ENCODE measurements at regions not wholly inside any gene's neighbourhood (a gene's known extent, or its start where the extent isn't known, plus 50 kb on each side); places are given as distances from the start of the nearest gene placed in this dataset.

DNA sequence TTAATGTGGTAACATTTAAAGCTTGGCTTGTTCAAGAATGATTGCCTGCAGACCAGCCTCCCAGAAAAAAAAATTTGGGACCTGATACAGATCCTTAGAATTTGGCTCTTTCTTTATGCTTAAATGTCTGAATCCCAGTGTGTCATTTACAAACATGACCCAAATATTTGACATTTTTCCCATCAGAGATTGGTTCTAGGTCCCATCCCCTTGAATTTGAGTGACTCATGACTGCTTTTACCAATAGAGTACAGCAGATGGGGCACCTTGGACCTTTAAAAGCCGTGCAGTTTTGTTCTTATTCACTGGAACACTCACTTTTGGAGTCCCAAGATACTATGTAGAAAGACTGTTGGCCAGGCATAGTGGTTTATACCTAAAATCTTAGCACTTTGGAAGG lies 231.6 kb downstream of the ZIC1 start:
- H3K9me3 ChIP-seq (ENCODE audit: control insufficient read depth, low read length), result peaks cover 7% of the 10 kb centered on the region
- H3K36me3 ChIP-seq (ENCODE audit: control insufficient read depth, insufficient read depth, low read length), result no peaks in the 10 kb centered on the region
- H3K4me1 ChIP-seq (ENCODE audit: control insufficient read depth, insufficient read depth, low read length, poor library complexity, severe bottlenecking), result no peaks in the 10 kb centered on the region
- 75 to 80% methylated on average over 1 of the region's 1 CpG for WGBS, 2 experiments (ENCODE audit: insufficient coverage in 2 of 2)
- no peak overlapping the region for H3K27ac ChIP-seq (ENCODE audit: low read depth, low read length, severe bottlenecking)
- no peak overlapping the region for H3K4me3 ChIP-seq (ENCODE audit: extremely low read depth, insufficient read depth, low read length, poor library complexity, severe bottlenecking)

DNA sequence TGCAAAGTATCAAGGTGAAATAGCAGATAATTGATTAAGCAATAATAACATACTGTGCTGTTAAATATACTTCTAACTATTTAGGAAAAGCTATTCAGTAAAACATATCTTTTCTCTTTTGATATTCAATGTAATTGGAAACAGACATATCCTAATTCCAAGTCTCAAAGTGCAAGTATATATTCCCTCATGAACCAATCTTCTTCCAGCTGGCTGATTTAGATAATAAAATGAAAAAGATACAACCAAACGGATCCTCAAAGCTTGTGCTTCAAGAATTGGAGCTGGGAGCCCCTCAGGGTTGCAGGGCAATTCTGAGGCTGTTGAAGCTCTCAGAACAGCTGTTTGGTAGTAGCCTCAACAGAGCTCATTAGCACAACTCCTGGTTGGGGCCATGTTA lies 236.6 kb downstream of the ZIC1 start:
- H3K4me3 ChIP-seq (ENCODE audit: extremely low read depth, insufficient read depth, low read length, poor library complexity, severe bottlenecking), result no peak overlapping the region
- no peaks in the 10 kb centered on the region for H3K9me3 ChIP-seq (ENCODE audit: control insufficient read depth, low read length)
- no peak overlapping the region for H3K27ac ChIP-seq (ENCODE audit: low read depth, low read length, severe bottlenecking)
- H3K36me3 ChIP-seq (ENCODE audit: control insufficient read depth, insufficient read depth, low read length), result no peaks in the 10 kb centered on the region
- WGBS, 2 experiments (ENCODE audit: insufficient coverage in 2 of 2), result 75 to 100% methylated on average over 1 of the region's 1 CpG
- H3K4me1 ChIP-seq (ENCODE audit: control insufficient read depth, insufficient read depth, low read length, poor library complexity, severe bottlenecking), result no peaks in the 10 kb centered on the region

DNA sequence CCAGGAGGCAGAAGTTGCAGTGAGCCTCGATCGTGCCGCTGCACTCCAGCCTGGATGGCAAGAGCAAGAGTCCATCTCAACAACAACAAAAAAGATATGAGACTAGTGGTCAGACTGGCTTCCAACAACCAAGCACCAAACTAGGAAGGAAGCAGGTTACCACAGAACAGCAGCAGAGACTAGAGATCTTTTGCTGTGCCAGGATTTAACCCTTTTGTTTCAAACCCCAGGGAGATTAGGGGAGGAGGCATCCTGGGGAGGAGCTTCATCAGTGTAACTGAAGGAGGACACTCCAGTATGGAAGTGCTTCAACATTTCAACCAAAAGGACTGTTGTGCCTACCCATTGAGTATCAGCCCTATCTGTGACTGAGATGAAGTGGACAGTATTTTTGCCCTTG lies 240.3 kb downstream of the ZIC1 start:
- Histone ChIP-seq H3K36me3 (ENCODE audit: control insufficient read depth, insufficient read depth, low read length) (no peaks in the 10 kb centered on the region), H3K27ac (ENCODE audit: low read depth, low read length, severe bottlenecking) (no peak overlapping the region), H3K4me3 (ENCODE audit: extremely low read depth, insufficient read depth, low read length, poor library complexity, severe bottlenecking) (no peak overlapping the region), H3K9me3 (ENCODE audit: control insufficient read depth, low read length) (no peaks in the 10 kb centered on the region), H3K4me1 (ENCODE audit: control insufficient read depth, insufficient read depth, low read length, poor library complexity, severe bottlenecking) (peaks cover 6% of the 10 kb centered on the region)
- 86 to 100% methylated on average over 3 of the region's 3 CpGs for WGBS, 2 experiments (ENCODE audit: insufficient coverage in 2 of 2)

DNA sequence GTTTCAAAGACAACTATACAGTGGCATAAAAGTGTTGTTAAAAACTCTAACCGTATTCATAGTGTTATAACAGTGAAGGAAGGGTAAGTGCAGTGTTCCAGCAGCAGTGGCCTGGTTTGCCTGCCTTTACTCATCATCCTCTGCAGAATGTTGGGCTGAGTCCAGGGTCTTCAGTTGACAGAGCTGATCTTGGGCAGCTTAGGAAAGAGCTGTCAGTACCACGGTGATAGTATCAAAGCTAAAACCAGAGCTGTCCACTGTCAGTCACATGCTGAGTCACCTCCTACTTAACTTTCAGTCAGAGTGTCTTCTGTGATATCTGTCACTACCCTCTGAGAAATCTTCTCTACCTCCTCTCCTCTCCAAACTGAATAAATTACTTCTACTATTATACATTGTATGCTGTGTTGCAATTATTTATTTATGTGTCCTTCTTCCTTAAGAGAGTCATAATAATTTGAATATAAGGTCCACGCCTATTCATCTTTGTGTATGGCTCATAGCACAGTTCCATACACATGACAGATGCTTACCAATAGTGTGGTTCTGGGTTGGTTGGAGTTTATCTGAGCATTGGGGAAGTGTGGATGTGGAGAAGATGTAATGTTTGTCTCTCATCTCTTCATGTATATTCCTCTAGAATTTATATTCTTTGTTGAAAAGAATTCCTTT lies 242.1 kb downstream of the ZIC1 start:
- WGBS, 2 experiments (ENCODE audit: insufficient coverage in 2 of 2), result 67 to 68% methylated on average over 2 of the region's 3 CpGs
- H3K4me3 ChIP-seq (ENCODE audit: extremely low read depth, insufficient read depth, low read length, poor library complexity, severe bottlenecking), result no peak overlapping the region
- H3K9me3 ChIP-seq (ENCODE audit: control insufficient read depth, low read length), result no peaks in the 10 kb centered on the region
- no peaks in the 10 kb centered on the region for H3K36me3 ChIP-seq (ENCODE audit: control insufficient read depth, insufficient read depth, low read length)
- peaks cover 6% of the 10 kb centered on the region for H3K4me1 ChIP-seq (ENCODE audit: control insufficient read depth, insufficient read depth, low read length, poor library complexity, severe bottlenecking)
- no peak overlapping the region for H3K27ac ChIP-seq (ENCODE audit: low read depth, low read length, severe bottlenecking)

DNA sequence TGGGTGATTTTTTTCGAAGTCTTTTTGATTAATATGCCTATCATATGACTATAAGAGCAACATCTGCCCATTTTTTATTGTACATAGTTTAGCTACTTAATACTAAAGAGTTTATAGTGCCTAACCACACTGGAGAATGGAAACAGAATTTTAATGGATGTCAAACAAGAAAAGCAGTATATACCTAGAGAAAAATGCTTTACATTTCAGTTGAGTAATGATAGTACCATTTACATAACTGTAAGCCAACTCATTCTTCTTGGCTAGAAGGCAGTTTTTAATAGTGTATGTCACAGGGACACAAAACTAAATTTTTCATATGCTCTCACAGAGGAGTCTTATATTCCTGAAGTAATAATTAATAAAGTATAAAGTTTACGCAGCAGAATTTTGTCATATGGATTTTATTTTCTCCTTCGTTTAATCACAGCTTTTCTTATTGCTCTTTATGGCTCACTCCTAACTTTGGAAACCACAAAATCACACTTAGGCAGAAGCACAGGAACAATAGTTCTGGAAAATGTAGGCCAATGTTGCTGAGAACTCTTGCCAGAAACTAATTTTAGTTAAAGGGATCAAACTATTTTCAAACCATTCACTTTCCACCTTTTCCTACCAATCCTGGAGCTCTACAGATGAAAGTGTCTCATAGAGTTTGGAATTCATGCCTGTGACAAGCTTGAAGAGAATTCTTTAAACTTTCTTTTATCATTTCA lies 243.6 kb downstream of the ZIC1 start:
- Histone ChIP-seq H3K27ac (ENCODE audit: low read depth, low read length, severe bottlenecking) (no peak overlapping the region), H3K9me3 (ENCODE audit: control insufficient read depth, low read length) (no peaks in the 10 kb centered on the region), H3K4me3 (ENCODE audit: extremely low read depth, insufficient read depth, low read length, poor library complexity, severe bottlenecking) (no peak overlapping the region), H3K36me3 (ENCODE audit: control insufficient read depth, insufficient read depth, low read length) (no peaks in the 10 kb centered on the region), H3K4me1 (ENCODE audit: control insufficient read depth, insufficient read depth, low read length, poor library complexity, severe bottlenecking) (peaks cover 6% of the 10 kb centered on the region)
- 100% methylated on average over 1 of the region's 3 CpGs; no CpG with 5 or more reads in 1 of the 2 experiments for WGBS, 2 experiments (ENCODE audit: insufficient coverage in 2 of 2)

DNA sequence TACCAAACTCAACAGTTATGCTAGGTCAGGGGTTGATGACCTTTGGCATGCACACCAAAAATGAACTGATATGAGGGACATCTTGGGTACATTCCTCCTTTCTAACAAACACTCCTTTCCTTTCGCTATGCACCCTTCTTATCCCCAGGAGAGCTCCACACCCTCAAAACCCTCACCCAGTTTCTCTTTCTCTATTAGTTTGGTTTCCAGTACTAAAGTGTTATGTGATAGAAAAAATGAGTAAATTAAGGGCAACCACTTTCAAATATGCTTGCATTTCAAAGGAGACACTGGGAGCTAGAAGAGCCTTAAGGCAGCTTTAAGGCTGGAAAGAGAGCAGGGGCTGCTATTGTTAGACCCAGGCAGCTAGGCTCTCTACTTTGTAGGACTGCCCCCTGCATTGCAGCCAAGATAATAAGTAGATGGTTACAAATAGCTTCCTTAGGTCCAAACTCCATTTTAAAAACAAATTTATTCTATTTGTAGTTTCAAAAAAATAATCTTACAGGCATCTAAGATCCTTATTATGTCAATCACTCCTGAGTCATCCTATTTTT lies 244.3 kb downstream of the ZIC1 start:
- Histone ChIP-seq H3K9me3 (ENCODE audit: control insufficient read depth, low read length) (no peaks in the 10 kb centered on the region), H3K27ac (ENCODE audit: low read depth, low read length, severe bottlenecking) (no peak overlapping the region), H3K4me3 (ENCODE audit: extremely low read depth, insufficient read depth, low read length, poor library complexity, severe bottlenecking) (no peak overlapping the region), H3K4me1 (ENCODE audit: control insufficient read depth, insufficient read depth, low read length, poor library complexity, severe bottlenecking) (peaks cover 6% of the 10 kb centered on the region), H3K36me3 (ENCODE audit: control insufficient read depth, insufficient read depth, low read length) (no peaks in the 10 kb centered on the region)
- WGBS, 2 experiments (ENCODE audit: insufficient coverage in 2 of 2), result no CpG with 5 or more reads among the region's 1 CpG

DNA sequence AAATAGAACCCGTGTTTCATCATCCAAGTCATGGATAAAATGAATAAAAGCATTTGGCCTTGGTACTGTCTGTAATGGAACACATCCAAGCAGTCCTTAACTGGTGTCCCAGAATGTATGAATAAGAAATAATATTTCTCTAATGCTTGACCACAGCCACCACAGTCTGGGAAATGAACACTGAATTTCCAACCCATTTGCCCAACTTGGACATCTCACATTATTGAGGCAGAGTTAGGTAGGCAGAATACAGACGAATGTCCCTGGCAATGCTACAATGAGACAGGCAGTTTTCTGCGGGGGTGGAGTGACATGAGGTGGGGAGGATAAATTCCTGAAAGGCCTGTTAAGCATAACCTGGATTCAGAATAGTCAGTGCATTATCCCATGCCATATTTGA lies 245.7 kb downstream of the ZIC1 start:
- Histone ChIP-seq H3K4me1 (ENCODE audit: control insufficient read depth, insufficient read depth, low read length, poor library complexity, severe bottlenecking) (peaks cover 6% of the 10 kb centered on the region), H3K36me3 (ENCODE audit: control insufficient read depth, insufficient read depth, low read length) (no peaks in the 10 kb centered on the region), H3K4me3 (ENCODE audit: extremely low read depth, insufficient read depth, low read length, poor library complexity, severe bottlenecking) (no peak overlapping the region), H3K9me3 (ENCODE audit: control insufficient read depth, low read length) (no peaks in the 10 kb centered on the region), H3K27ac (ENCODE audit: low read depth, low read length, severe bottlenecking) (no peak overlapping the region)
- WGBS, 2 experiments (ENCODE audit: insufficient coverage in 2 of 2), result 100% methylated on average over 2 of the region's 3 CpGs; no CpG with 5 or more reads in 1 of the 2 experiments

DNA sequence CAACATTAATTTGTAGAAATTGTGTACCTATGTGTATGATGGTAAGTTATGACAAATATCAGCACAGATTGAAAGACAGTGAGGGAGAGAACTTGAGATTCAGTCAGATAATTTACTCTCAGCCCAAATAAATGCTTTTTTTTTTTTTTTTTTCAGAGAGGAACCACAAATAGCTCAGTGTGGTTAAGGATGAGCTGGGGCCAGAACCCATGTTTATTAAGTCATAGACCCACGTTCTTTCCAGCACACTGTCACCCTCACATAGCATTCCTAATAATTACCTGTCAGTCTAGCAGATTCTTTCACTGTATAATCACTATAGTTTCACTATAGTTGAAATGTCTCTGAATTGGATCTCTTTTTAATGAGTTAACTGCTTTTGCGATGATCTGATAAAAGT lies 246.1 kb downstream of the ZIC1 start:
- Histone ChIP-seq H3K27ac (ENCODE audit: low read depth, low read length, severe bottlenecking) (no peak overlapping the region), H3K4me3 (ENCODE audit: extremely low read depth, insufficient read depth, low read length, poor library complexity, severe bottlenecking) (no peak overlapping the region), H3K4me1 (ENCODE audit: control insufficient read depth, insufficient read depth, low read length, poor library complexity, severe bottlenecking) (peaks cover 6% of the 10 kb centered on the region), H3K9me3 (ENCODE audit: control insufficient read depth, low read length) (no peaks in the 10 kb centered on the region), H3K36me3 (ENCODE audit: control insufficient read depth, insufficient read depth, low read length) (no peaks in the 10 kb centered on the region)
- no CpG with 5 or more reads among the region's 2 CpGs for WGBS, 2 experiments (ENCODE audit: insufficient coverage in 2 of 2)

DNA sequence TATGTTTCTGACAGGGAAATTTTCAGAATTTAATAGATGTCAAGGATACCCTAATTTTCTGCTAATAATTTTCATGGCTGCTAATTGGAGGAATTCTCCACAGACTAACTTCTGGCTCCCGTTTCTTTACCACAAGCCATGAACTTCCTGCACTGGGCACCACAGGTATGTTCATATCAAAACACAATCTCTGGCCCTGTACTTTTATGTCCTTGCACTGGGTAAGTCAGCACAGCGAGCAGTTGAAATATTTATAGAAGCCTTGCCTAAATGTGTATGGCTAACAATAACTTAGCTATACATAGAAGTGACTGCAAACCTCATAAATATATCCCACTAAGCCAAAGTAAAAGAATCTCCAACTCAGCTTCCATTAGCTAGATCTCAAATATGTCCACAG lies 246.9 kb downstream of the ZIC1 start:
- Histone ChIP-seq H3K27ac (ENCODE audit: low read depth, low read length, severe bottlenecking) (no peak overlapping the region), H3K4me3 (ENCODE audit: extremely low read depth, insufficient read depth, low read length, poor library complexity, severe bottlenecking) (no peak overlapping the region), H3K9me3 (ENCODE audit: control insufficient read depth, low read length) (no peaks in the 10 kb centered on the region), H3K36me3 (ENCODE audit: control insufficient read depth, insufficient read depth, low read length) (no peaks in the 10 kb centered on the region), H3K4me1 (ENCODE audit: control insufficient read depth, insufficient read depth, low read length, poor library complexity, severe bottlenecking) (peaks cover 6% of the 10 kb centered on the region)
- WGBS, 2 experiments (ENCODE audit: insufficient coverage in 2 of 2), result 100% methylated on average over 1 of the region's 2 CpGs

DNA sequence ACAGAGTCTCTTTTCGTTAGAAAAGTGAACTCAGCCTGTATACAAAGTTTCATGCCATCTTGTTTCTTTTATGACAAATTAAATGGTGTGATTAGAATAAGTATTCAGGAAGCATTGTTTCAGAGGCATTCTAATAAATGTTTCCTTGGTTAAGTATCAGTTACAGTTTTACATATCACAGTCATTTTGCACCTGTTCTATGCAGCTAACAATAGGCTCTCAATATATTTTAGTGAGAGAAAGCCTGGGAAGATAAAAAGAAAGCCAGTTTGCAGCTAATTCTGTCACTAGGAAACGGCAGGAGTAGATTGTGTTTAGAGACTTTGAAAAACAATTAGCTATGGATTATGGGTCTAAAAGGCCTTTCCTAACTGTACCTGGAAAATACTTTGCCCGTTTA lies 252.8 kb downstream of the ZIC1 start:
- no peaks in the 10 kb centered on the region for H3K4me1 ChIP-seq (ENCODE audit: control insufficient read depth, insufficient read depth, low read length, poor library complexity, severe bottlenecking)
- no peak overlapping the region for H3K4me3 ChIP-seq (ENCODE audit: extremely low read depth, insufficient read depth, low read length, poor library complexity, severe bottlenecking)
- 75 to 85% methylated on average over 2 of the region's 3 CpGs for WGBS, 2 experiments (ENCODE audit: insufficient coverage in 2 of 2)
- no peaks in the 10 kb centered on the region for H3K36me3 ChIP-seq (ENCODE audit: control insufficient read depth, insufficient read depth, low read length)
- no peaks in the 10 kb centered on the region for H3K9me3 ChIP-seq (ENCODE audit: control insufficient read depth, low read length)
- no peak overlapping the region for H3K27ac ChIP-seq (ENCODE audit: low read depth, low read length, severe bottlenecking)

DNA sequence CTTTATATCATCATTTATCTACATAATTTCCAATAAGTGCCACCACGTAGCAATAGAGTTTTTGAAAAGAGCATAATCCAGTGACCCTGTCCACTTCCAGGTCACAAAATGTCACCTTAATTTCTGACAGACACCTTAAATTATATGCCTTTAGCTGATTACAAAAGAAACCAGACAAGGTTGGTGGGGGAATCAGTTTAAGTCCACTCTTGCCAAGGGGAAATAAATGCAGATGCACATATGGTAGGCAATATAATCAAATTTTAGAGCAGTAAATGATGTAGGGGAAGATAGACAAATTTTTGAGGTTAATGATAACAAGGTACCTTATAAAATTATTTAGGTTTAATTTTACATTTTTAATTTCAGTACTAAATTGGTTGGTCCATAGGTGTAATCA lies 253.5 kb downstream of the ZIC1 start:
- Histone ChIP-seq H3K27ac (ENCODE audit: low read depth, low read length, severe bottlenecking) (no peak overlapping the region), H3K9me3 (ENCODE audit: control insufficient read depth, low read length) (no peaks in the 10 kb centered on the region), H3K4me1 (ENCODE audit: control insufficient read depth, insufficient read depth, low read length, poor library complexity, severe bottlenecking) (no peaks in the 10 kb centered on the region), H3K36me3 (ENCODE audit: control insufficient read depth, insufficient read depth, low read length) (no peaks in the 10 kb centered on the region), H3K4me3 (ENCODE audit: extremely low read depth, insufficient read depth, low read length, poor library complexity, severe bottlenecking) (no peak overlapping the region)
- WGBS, 2 experiments (ENCODE audit: insufficient coverage in 2 of 2), result 67% methylated on average over 1 of the region's 1 CpG; no CpG with 5 or more reads in 1 of the 2 experiments

Data from mesodermal cell (in vitro differentiated cells).